Activated CD8-positive, alpha-beta memory T cell treated with anti-CD3 and anti-CD28 coated beads for 1 hour (primary cell): ENCODE measurements at regions not wholly inside any gene's neighbourhood (a gene's known extent, or its start where the extent isn't known, plus 50 kb on each side); places are given as distances from the start of the nearest gene placed in this dataset.

Experiments used
- DNase-seq, 2 donors: peaks; one replicate each; pipeline ENCODE4 v3.0.0-alpha.2; 2020; ENCODE audit warnings: low read depth in 1 of 2; ENCODE audit errors: extremely low read depth in 1 of 2

GRCh38 chr5:82413302-82414040 lies 135.3 kb upstream of the RPS23 start:
- DNase-seq, result no peak

- no peak for DNase-seq
Observed at GRCh38 chr5:82408033-82408432, 129.9 kb upstream of the RPS23 start.

GRCh38 chr5:82406205-82406773 lies 128.1 kb upstream of the RPS23 start:
- no peak for DNase-seq

- no peak for DNase-seq
Observed at GRCh38 chr5:82405618-82406204, 127.6 kb upstream of the RPS23 start.

GRCh38 chr5:82405161-82405560 lies 127.0 kb upstream of the RPS23 start:
- no peak for DNase-seq

- DNase-seq, result no peak
Observed at GRCh38 chr5:82404382-82404945, 126.3 kb upstream of the RPS23 start.

- DNase-seq, result no peak
Observed at GRCh38 chr5:82403724-82404123, 125.6 kb upstream of the RPS23 start.

GRCh38 chr5:82403026-82403425 lies 124.9 kb upstream of the RPS23 start:
- DNase-seq, result no peak

- no peak for DNase-seq
Observed at GRCh38 chr5:82399111-82399510, 121.0 kb upstream of the RPS23 start.

GRCh38 chr5:82397741-82398320 lies 119.7 kb upstream of the RPS23 start:
- DNase-seq, result no peak

- DNase-seq, result no peak
Observed at GRCh38 chr5:82396871-82397514, 118.8 kb upstream of the RPS23 start.

- no peak for DNase-seq
Observed at GRCh38 chr5:82396396-82396795, 118.2 kb upstream of the RPS23 start.

GRCh38 chr5:82393951-82394350 lies 115.8 kb upstream of the RPS23 start:
- DNase-seq, result no peak

GRCh38 chr5:82390088-82390487 lies 111.9 kb upstream of the RPS23 start:
- no peak for DNase-seq

GRCh38 chr5:82389347-82389746 lies 111.2 kb upstream of the RPS23 start:
- DNase-seq, result no peak

GRCh38 chr5:82388181-82388580 lies 110.0 kb upstream of the RPS23 start:
- DNase-seq, result no peak

GRCh38 chr5:82387819-82388166 lies 109.6 kb upstream of the RPS23 start:
- DNase-seq, result no peak

GRCh38 chr5:82387001-82387818 lies 109.1 kb upstream of the RPS23 start:
- no peak for DNase-seq

GRCh38 chr5:82386576-82386975 lies 108.4 kb upstream of the RPS23 start:
- no peak for DNase-seq

GRCh38 chr5:82384034-82384750 lies 106.0 kb upstream of the RPS23 start:
- no peak for DNase-seq
